ENCODE measurements at regions not wholly inside any gene's neighbourhood (a gene's known extent, or its start where the extent isn't known, plus 50 kb on each side); places are given as distances from the start of the nearest gene placed in this dataset.

DNA sequence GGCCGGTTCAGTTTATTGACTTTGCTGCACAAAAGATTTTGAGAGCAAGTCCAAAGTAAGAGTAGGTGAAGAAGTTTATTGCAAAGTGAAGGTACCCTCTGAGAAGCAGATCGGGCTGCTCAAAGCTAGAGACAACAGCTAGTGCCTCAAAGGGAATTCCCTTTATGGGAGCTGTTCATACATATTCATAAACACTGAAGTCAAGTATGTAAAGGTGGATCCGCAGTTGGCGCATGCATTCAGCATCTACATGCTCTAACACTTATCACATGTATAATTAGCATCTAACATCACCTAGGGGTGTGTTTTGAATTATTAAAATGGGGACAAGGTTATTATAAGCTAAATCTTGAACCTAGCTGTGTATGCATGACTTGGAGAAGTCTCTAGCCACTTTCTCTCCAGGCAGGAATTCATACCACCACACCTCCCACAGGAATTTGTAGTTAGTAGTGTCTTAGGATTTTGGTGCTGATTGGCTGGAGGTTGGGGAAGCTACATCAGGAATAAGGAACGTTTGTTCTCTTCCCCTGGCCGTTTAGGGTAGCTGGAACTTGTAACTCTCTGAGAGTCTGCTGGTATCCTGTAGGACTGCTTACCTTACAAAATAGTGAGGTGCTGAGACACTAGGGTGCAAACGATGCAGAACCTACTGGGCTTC lies 1633.9 kb downstream of the GRIK2 start:
- H3K36me3 ChIP-seq: no peaks in the 10 kb centered on the region
- H3K27ac ChIP-seq: no peak overlapping the region
- no peaks in the 10 kb centered on the region for H3K27me3 ChIP-seq (replicated peaks)
- no peaks in the 10 kb centered on the region for H3K4me1 ChIP-seq (replicated peaks)
- no peak overlapping the region for H3K4me3 ChIP-seq
- no peak for DNase-seq (ENCODE audit: low read depth in 1 of 2, low spot score in 2 of 2)
- no peaks in the 10 kb centered on the region for H3K9me3 ChIP-seq (replicated peaks)

DNA sequence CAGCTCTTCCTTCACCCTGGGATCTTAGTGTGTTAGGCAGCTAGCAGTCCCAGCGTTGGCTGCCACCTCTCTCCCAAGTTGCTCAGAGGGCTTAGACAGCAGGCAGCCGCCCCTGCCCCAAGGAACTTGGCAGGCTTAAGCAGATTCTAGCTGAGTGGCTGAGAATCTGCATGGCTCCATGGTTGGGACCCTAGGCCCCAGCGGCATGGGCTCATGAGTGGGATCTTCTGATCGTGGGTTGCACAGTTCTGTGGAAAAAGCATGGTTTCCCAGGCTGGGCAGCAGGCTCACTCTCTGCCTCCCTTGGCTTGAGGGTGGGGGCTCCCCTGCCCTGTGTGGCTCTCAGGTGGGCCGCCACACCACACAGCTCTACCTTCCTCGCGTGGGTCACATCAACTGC lies 1624.9 kb downstream of the GRIK2 start:
- Histone ChIP-seq H3K4me3 (no peak overlapping the region), H3K9me3 (replicated peaks) (0 out of 2 replicates have a peak, but pooled peaks cover 2% of the 10 kb centered on the region), H3K27ac (no peak overlapping the region), H3K4me1 (replicated peaks) (no peaks in the 10 kb centered on the region), H3K27me3 (replicated peaks) (no peaks in the 10 kb centered on the region), H3K36me3 (no peaks in the 10 kb centered on the region)
- no peak for DNase-seq (ENCODE audit: low read depth in 1 of 2, low spot score in 2 of 2)

DNA sequence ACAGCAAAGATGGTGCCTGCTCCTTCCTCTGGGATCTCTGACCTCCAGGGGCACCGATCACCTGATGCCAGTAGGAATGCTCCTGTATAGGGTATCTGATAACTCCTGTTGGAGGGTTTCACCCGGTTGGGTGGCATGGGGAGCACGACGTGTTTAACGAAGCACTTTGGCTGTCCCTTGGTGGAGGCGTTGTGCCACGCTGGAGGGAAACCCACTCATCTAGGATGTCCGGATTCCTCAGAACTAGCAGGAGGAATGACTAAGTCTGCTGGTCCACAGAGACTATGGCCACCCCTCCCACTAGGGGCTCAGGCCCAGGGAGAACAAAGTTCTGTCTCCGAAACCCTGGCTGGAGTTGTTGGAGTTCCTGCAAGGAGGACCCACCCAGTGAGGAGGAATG lies 1624.4 kb downstream of the GRIK2 start:
- no peak overlapping the region for H3K4me3 ChIP-seq
- DNase-seq (ENCODE audit: low read depth in 1 of 2, low spot score in 2 of 2): no peak
- 0 out of 2 replicates have a peak, but pooled peaks cover 2% of the 10 kb centered on the region for H3K9me3 ChIP-seq (replicated peaks)
- no peaks in the 10 kb centered on the region for H3K36me3 ChIP-seq
- no peak overlapping the region for H3K27ac ChIP-seq
- no peaks in the 10 kb centered on the region for H3K4me1 ChIP-seq (replicated peaks)
- no peaks in the 10 kb centered on the region for H3K27me3 ChIP-seq (replicated peaks)

DNA sequence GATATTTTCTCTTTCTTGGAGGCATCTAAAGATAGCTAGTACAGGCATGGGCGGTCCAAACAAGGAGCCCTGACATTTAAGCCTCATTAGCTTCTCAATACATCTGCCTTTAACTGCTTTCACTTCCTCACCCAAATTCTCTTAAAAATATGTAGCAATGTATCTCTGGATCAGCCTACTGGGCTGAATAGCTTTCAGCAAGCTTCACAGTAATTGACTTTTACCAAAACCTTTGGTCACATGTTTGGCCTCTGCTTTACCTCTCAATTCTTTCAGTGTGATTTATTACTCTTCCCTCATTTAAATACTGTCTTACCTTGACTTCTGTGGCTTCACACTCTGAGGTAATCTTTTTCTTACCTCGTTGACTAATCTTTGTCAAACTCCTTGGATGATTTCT lies 1618.1 kb downstream of the GRIK2 start:
- no peaks in the 10 kb centered on the region for H3K27me3 ChIP-seq (replicated peaks)
- DNase-seq (ENCODE audit: low read depth in 1 of 2, low spot score in 2 of 2): no peak
- H3K27ac ChIP-seq: no peak overlapping the region
- H3K4me1 ChIP-seq (replicated peaks): no peaks in the 10 kb centered on the region
- no peaks in the 10 kb centered on the region for H3K36me3 ChIP-seq
- H3K9me3 ChIP-seq (replicated peaks): 0 out of 2 replicates have a peak, but pooled peaks cover 2% of the 10 kb centered on the region
- H3K4me3 ChIP-seq: no peak overlapping the region

DNA sequence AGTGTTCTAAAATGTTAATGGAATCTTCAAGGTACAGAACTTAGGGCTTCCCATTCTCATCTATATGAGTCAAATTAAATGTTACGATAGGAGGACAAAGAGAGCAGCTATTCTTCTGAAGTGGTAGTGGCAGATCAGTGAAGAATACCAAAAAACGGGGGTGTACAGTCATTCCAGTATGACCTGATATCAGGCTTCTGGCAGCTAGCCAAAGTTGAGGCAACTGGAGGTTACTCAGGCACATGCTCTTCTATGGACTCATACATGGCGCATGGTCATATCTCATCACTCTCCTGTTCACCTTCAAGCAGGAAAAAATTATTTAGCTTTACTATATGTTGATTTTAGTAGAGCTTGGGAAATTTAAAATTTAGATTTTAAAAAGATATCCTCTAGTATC lies 1608.8 kb downstream of the GRIK2 start:
- Histone ChIP-seq H3K9me3 (replicated peaks) (0 out of 2 replicates have a peak, but pooled peaks cover 4% of the 10 kb centered on the region), H3K27me3 (replicated peaks) (no peaks in the 10 kb centered on the region), H3K36me3 (no peaks in the 10 kb centered on the region), H3K4me1 (replicated peaks) (no peaks in the 10 kb centered on the region), H3K27ac (no peak overlapping the region), H3K4me3 (no peak overlapping the region)
- no peak for DNase-seq (ENCODE audit: low read depth in 1 of 2, low spot score in 2 of 2)

DNA sequence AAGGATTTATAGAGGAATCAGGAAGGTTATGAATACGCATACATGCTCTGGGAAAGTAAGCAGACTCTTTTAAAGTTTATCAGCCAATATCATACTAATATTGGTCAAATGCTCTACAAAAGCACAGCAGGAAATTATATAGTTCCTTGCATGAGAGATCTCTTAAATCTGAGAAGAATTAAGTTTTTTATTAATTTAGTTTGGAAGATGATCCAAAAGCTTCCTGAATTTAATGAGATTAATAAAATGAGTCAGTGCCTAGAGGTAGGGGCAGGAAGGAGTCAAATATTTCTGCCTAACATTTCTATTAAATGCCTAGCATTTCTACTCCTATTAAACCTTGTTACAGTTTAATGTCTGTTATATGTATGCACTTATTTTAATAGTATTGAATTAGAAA lies 1608.2 kb downstream of the GRIK2 start:
- H3K27me3 ChIP-seq (replicated peaks): no peaks in the 10 kb centered on the region

DNA sequence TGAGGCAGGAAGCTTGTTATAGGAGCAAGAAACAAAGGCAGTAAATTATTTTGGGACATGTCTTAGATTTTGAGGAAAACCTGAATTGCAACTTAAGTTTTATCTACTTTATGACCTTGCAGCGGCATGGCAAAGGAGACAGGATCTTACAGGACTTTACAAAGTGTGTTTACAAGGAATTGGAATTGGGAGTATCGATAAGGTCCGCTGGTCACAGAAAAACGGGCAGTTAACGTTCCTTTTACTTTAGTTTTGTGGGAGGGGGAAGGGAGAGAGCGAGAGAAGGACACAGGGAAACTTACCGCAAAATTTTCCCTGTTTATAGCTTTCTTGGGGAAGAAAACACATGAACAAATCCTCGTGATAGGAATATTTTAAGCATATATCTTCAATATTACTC lies 1607.2 kb downstream of the GRIK2 start:
- Histone ChIP-seq H3K4me3 (no peak overlapping the region), H3K36me3 (no peaks in the 10 kb centered on the region), H3K9me3 (replicated peaks) (0 out of 2 replicates have a peak, but pooled peaks cover 4% of the 10 kb centered on the region), H3K27ac (no peak overlapping the region), H3K27me3 (replicated peaks) (no peaks in the 10 kb centered on the region), H3K4me1 (replicated peaks) (no peaks in the 10 kb centered on the region)
- no peak for DNase-seq (ENCODE audit: low read depth in 1 of 2, low spot score in 2 of 2)

More for the DNA sequence above, 1608.2 kb downstream of the GRIK2 start:
- no peak for DNase-seq (ENCODE audit: low read depth in 1 of 2, low spot score in 2 of 2)
- Histone ChIP-seq H3K36me3 (no peaks in the 10 kb centered on the region), H3K9me3 (replicated peaks) (0 out of 2 replicates have a peak, but pooled peaks cover 4% of the 10 kb centered on the region), H3K4me3 (no peak overlapping the region), H3K27ac (no peak overlapping the region), H3K4me1 (replicated peaks) (no peaks in the 10 kb centered on the region)

DNA sequence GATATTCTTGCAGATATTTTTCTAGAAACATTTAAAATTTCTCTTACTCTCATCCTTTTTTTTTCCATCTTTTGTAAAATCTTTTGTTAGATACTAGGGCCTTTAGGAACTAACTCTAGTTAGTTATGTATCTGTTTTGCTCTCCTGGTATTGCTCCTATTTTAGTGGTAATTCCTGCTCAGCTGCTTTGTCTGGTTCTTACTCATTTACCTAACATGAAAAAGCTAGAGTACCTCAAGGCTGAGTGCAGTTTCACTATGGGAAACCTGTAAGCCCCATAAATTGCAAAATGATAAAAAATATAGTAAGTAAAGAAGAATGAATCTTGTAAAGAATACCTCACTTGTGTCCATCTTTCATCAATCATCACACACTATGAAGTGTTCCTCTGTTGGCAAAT lies 1602.0 kb downstream of the GRIK2 start:
- DNase-seq (ENCODE audit: low read depth in 1 of 2, low spot score in 2 of 2): no peak
- Histone ChIP-seq H3K9me3 (replicated peaks) (no peaks in the 10 kb centered on the region), H3K27ac (no peak overlapping the region), H3K4me3 (no peak overlapping the region), H3K36me3 (no peaks in the 10 kb centered on the region), H3K27me3 (replicated peaks) (no peaks in the 10 kb centered on the region), H3K4me1 (replicated peaks) (no peaks in the 10 kb centered on the region)

DNA sequence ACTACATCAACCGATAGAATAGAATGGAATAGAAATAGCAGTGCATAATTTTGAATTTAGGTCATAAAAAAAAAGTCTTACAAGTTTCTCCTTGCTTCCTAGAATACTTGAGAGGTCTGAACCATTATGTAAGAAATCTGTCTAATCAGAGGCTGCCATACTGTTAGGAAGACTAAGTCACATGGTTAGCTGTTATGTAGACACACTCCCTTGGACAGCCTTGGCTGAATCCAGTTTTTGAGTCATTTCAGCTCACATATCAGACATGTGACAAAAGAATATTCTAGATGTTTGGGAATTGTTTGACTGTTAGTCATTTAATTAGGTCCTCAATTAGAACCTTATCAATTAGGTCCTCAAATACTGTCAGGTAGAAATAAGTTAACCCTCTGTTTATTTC lies 1601.4 kb downstream of the GRIK2 start:
- no peak for DNase-seq (ENCODE audit: low read depth in 1 of 2, low spot score in 2 of 2)
- no peaks in the 10 kb centered on the region for H3K4me1 ChIP-seq (replicated peaks)
- no peak overlapping the region for H3K4me3 ChIP-seq
- no peaks in the 10 kb centered on the region for H3K9me3 ChIP-seq (replicated peaks)
- no peaks in the 10 kb centered on the region for H3K36me3 ChIP-seq
- H3K27me3 ChIP-seq (replicated peaks): no peaks in the 10 kb centered on the region
- no peak overlapping the region for H3K27ac ChIP-seq

DNA sequence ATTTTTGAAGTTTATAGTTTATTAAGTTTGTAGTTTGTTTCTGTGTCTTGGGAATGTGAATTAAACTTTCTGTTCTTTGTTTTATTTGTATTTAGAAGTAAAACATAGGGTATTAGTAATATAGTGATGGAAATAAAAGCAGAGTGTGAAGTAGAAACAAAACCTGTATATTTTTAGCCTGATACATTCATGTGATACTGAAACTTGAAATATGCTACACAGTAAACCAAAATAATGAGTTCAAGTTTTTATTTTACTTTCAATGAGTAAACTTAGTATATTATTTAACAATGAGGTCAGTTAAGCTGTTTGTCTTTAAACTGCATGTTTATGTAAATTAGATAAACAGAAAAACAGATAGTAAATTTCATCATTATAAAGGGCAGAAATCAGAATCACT lies 1592.6 kb downstream of the GRIK2 start:
- H3K9me3 ChIP-seq (replicated peaks): no peaks in the 10 kb centered on the region
- no peak for DNase-seq (ENCODE audit: low read depth in 1 of 2, low spot score in 2 of 2)
- no peaks in the 10 kb centered on the region for H3K36me3 ChIP-seq
- H3K4me3 ChIP-seq: no peak overlapping the region
- H3K27ac ChIP-seq: no peak overlapping the region
- H3K27me3 ChIP-seq (replicated peaks): no peaks in the 10 kb centered on the region
- no peaks in the 10 kb centered on the region for H3K4me1 ChIP-seq (replicated peaks)

DNA sequence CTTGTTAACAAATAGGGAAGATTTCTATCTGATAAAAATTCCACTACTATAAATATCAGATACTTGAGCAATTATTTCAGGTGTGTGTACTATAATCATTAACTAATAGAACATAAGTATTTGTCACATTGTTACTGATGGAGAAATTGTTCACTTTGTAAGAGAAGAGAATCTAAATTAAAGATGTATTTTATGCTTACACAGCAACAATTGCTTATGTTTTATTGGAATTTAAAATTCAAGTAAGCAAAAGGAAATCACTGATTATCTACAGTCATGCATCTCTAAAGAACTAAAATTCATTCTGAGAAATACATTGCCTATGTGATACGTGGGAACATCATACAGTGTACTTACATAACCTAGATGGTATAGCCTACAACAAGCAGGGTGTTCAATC lies 1590.8 kb downstream of the GRIK2 start:
- Histone ChIP-seq H3K36me3 (no peaks in the 10 kb centered on the region), H3K4me3 (no peak overlapping the region), H3K27me3 (replicated peaks) (no peaks in the 10 kb centered on the region), H3K4me1 (replicated peaks) (no peaks in the 10 kb centered on the region), H3K27ac (no peak overlapping the region), H3K9me3 (replicated peaks) (no peaks in the 10 kb centered on the region)
- DNase-seq (ENCODE audit: low read depth in 1 of 2, low spot score in 2 of 2): no peak

DNA sequence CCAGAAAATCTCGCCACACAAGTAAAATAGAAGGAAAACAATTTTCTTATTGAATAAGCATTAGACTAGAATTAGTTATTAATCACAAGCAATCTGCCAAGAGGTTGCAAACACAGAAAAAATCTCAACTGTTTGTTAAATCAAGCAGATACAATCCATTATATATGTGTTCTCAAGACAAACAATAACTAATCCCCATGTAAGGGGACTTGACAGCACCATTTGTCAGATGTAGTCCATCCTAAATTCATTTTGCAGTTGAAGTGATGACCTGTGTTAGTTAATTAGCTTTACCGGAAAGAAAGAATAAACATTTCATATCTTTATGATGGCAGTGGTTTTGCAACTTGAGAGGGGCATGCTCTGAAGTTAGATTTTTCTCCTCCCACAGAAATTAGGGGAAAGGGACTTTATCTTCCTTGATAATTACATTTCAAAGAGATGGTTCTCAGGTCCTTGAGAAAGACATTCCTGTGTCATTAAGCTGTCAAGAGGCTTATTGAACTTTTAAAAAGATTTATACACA lies 1588.0 kb downstream of the GRIK2 start:
- Histone ChIP-seq H3K4me1 (replicated peaks) (no peaks in the 10 kb centered on the region), H3K36me3 (no peaks in the 10 kb centered on the region), H3K27ac (no peak overlapping the region), H3K4me3 (no peak overlapping the region), H3K9me3 (replicated peaks) (0 out of 2 replicates have a peak, but pooled peaks cover 6% of the 10 kb centered on the region), H3K27me3 (replicated peaks) (no peaks in the 10 kb centered on the region)
- no peak for DNase-seq (ENCODE audit: low read depth in 1 of 2, low spot score in 2 of 2)

DNA sequence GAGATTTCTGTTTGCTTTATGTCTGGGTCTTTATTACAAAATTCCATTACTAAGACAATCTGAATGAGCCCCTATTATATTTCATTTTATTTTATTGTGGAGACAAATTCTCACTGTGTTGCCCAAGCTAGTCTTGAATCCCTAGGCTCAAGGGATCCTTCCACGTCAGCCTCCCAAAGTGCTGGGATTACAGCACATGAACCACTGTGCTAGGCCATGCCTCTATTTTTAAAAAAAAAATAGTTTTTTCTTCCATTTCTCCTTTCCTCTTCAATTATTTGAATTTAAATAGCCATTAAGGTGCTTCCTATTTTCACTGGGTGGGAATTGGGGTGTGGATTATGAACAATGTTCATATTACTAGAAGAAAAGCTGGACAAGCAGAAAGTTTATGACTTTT lies 1587.4 kb downstream of the GRIK2 start:
- Histone ChIP-seq H3K4me1 (replicated peaks) (no peaks in the 10 kb centered on the region), H3K27me3 (replicated peaks) (no peaks in the 10 kb centered on the region), H3K4me3 (no peak overlapping the region), H3K36me3 (no peaks in the 10 kb centered on the region), H3K27ac (no peak overlapping the region), H3K9me3 (replicated peaks) (0 out of 2 replicates have a peak, but pooled peaks cover 6% of the 10 kb centered on the region)
- DNase-seq (ENCODE audit: low read depth in 1 of 2, low spot score in 2 of 2): no peak

DNA sequence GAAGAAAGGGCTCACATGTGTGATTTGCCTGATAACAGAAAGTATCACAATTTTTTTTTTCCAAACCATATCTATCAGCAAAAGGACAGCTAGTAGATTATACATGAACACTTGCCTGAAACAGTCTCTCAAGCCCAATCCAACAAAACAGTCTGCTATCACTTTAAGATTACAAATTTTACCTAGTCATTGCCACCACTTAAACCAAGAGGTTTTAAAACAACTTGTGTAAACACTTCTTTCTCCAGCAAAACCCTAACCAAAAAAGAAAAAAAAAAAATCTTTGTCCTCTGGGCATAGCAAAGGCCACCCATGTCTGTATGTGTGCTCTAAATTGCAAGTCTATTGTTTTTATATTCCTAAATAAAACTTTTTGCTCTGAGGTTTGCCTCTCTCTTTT lies 1568.4 kb downstream of the GRIK2 start:
- no peak for DNase-seq (ENCODE audit: low read depth in 1 of 2, low spot score in 2 of 2)
- H3K27me3 ChIP-seq (replicated peaks): no peaks in the 10 kb centered on the region
- H3K4me1 ChIP-seq (replicated peaks): no peaks in the 10 kb centered on the region
- no peak overlapping the region for H3K27ac ChIP-seq
- no peaks in the 10 kb centered on the region for H3K9me3 ChIP-seq (replicated peaks)
- H3K4me3 ChIP-seq: no peak overlapping the region
- no peaks in the 10 kb centered on the region for H3K36me3 ChIP-seq

DNA sequence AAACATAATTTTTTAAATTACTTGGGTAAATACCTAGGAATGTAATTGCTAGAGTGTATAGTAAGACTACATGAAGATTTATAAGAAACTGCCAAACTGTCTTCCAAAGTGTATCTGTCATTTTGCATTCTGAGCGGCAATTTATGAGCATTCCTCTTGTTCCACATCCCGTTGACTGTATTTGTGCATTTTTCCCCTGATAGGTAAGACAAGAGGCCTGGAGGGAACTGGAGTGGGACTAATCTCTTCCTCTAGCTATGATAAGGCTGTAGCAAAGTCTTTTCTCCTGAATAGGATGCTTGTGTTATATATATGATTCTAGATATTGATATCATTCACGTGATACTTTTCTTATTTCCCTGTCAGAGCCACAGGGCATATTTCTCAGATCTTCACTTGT lies 1557.5 kb downstream of the GRIK2 start:
- Histone ChIP-seq H3K27me3 (replicated peaks) (no peaks in the 10 kb centered on the region), H3K36me3 (no peaks in the 10 kb centered on the region), H3K9me3 (replicated peaks) (no peaks in the 10 kb centered on the region; the same call in 1 of the 2 replicates), H3K27ac (no peak overlapping the region), H3K4me3 (no peak overlapping the region), H3K4me1 (replicated peaks) (no peaks in the 10 kb centered on the region)
- DNase-seq (ENCODE audit: low read depth in 1 of 2, low spot score in 2 of 2): no peak

Measured in SJSA1 (cell line).